ENCODE measurements at regions not wholly inside any gene's neighbourhood (a gene's known extent, or its start where the extent isn't known, plus 50 kb on each side); places are given as distances from the start of the nearest gene placed in this dataset.

DNA sequence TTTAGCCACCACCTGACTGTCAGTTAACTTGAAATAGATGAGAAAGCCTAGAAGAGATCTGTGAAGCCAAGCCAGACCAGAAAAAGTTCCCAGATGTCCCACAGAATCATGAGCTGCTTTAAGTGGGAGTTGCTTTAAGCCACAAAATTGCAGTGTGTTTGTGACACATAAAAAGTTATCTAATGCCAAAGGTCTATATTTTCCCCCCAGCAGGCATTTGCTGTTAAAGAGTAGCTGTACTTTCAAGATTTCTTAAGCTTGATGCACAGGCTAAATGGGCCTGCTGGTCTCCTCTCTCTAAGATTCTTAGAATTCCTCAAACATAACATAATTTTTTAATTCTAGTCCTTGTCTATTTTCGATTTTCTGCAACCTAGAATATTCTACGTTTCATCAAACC is 825.7 kb downstream of the FAM181B start:
- no peak for TF ChIP-seq POLR2A (IDR thresholded peaks at IDR 0.05)
- TF ChIP-seq, protein P1, sequence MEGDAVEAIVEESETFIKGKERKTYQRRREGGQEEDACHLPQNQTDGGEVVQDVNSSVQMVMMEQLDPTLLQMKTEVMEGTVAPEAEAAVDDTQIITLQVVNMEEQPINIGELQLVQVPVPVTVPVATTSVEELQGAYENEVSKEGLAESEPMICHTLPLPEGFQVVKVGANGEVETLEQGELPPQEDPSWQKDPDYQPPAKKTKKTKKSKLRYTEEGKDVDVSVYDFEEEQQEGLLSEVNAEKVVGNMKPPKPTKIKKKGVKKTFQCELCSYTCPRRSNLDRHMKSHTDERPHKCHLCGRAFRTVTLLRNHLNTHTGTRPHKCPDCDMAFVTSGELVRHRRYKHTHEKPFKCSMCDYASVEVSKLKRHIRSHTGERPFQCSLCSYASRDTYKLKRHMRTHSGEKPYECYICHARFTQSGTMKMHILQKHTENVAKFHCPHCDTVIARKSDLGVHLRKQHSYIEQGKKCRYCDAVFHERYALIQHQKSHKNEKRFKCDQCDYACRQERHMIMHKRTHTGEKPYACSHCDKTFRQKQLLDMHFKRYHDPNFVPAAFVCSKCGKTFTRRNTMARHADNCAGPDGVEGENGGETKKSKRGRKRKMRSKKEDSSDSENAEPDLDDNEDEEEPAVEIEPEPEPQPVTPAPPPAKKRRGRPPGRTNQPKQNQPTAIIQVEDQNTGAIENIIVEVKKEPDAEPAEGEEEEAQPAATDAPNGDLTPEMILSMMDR (IDR thresholded peaks at IDR 0.05 in 4 of 5, conservative IDR thresholded peaks at IDR 0.05 in 1 of 5): no peak
- in situ Hi-C loops (cut with MboI; ENCODE audit: low sequenced_read_pairs in 4 of 4) (no loop called here), intact Hi-C loops (cut with DNase I; ENCODE audit: low total_unique reads) (no loop called here)
- no peaks in the 10 kb centered on the region for H3K9me3 ChIP-seq
- no peak overlapping the region for H3K4me3 ChIP-seq
- no peak overlapping the region for H3K27ac ChIP-seq
- H3K27me3 ChIP-seq: no peaks in the 10 kb centered on the region
- ATAC-seq (no peak), DNase-seq (no peak)
- H3K4me1 ChIP-seq: no peaks in the 10 kb centered on the region
- H3K36me3 ChIP-seq: no peaks in the 10 kb centered on the region

DNA sequence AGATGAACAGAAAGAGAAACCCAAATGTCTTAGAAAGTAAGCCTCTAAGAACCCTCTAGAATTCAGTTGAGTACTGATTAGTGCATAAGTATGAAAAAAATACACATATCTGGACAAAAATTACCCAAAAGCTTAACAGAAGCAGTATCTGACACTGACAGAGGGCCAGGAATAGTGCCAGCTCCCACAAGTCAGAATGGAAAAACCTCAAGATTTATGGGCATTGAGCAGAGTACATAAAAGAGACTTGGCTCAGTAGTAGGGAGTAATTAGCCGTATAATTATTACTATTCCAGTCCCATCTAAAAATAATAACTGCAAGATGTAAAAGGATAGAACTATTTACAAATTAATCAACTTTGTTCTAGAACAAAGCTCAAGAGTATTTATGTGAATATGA is 834.5 kb downstream of the FAM181B start:
- Histone ChIP-seq H3K27me3 (no peaks in the 10 kb centered on the region), H3K9me3 (no peaks in the 10 kb centered on the region), H3K4me1 (no peaks in the 10 kb centered on the region), H3K36me3 (no peaks in the 10 kb centered on the region), H3K4me3 (no peak overlapping the region), H3K27ac (no peak overlapping the region)
- no peak for ATAC-seq
- no peak for DNase-seq
- TF ChIP-seq, protein P1 (IDR thresholded peaks at IDR 0.05 in 4 of 5, conservative IDR thresholded peaks at IDR 0.05 in 1 of 5): no peak
- TF ChIP-seq POLR2A (IDR thresholded peaks at IDR 0.05): no peak
- in situ Hi-C loops (cut with MboI; ENCODE audit: low sequenced_read_pairs in 4 of 4): no loop called here
- intact Hi-C loops (cut with DNase I; ENCODE audit: low total_unique reads): no loop called here

DNA sequence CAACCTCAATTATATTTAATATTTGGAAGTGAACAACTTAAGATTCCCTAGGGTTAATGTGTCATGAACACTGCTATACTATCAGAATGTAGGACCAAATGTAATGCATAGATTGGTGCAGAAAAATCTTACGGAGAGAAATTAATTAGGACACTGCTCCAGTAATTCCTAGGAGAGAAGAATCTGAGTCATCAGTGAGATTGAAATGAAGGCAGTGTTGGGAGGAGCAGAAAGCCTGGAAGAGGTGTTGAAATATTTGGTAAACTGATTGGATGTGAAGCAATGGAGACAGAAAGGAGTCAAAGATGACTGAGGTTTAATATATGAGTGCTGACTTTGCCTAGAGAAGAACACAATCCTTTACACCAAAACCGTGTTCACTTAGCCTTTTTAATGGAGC is 836.0 kb downstream of the FAM181B start:
- no peak for DNase-seq
- H3K27ac ChIP-seq: no peak overlapping the region
- in situ Hi-C loops (cut with MboI; ENCODE audit: low sequenced_read_pairs in 4 of 4) (no loop called here), intact Hi-C loops (cut with DNase I; ENCODE audit: low total_unique reads) (no loop called here)
- H3K9me3 ChIP-seq: no peaks in the 10 kb centered on the region
- no peaks in the 10 kb centered on the region for H3K36me3 ChIP-seq
- H3K27me3 ChIP-seq: no peaks in the 10 kb centered on the region
- no peak overlapping the region for H3K4me3 ChIP-seq
- ATAC-seq: no peak
- H3K4me1 ChIP-seq: no peaks in the 10 kb centered on the region
- TF ChIP-seq, protein P1 (IDR thresholded peaks at IDR 0.05 in 4 of 5, conservative IDR thresholded peaks at IDR 0.05 in 1 of 5): no peak
- TF ChIP-seq POLR2A (IDR thresholded peaks at IDR 0.05): no peak

DNA sequence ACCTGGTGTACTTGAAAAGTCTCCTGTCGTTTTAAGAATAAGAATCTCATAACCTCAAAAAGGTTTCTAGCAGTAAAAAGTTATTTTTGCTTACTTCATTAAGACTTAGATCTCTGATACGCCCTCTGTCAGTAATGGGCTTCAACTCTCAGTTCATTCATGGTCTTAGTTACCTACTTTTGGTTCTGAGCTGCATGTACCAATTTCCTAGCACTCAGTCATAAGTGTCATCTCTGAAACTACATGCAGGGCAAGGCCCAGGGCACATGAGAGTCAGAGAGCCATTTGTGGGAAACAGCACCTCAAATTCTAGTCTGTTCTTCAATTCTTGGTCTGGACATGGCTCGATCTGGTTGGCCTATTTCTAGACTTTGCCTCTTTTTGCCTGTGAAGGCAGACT is 838.4 kb downstream of the FAM181B start:
- Histone ChIP-seq H3K9me3 (no peaks in the 10 kb centered on the region), H3K36me3 (no peaks in the 10 kb centered on the region), H3K4me1 (no peaks in the 10 kb centered on the region), H3K27me3 (no peaks in the 10 kb centered on the region), H3K4me3 (no peak overlapping the region), H3K27ac (no peak overlapping the region)
- DNase-seq: no peak
- ATAC-seq: no peak
- in situ Hi-C loops (cut with MboI; ENCODE audit: low sequenced_read_pairs in 4 of 4) (no loop called here), intact Hi-C loops (cut with DNase I; ENCODE audit: low total_unique reads) (no loop called here)
- TF ChIP-seq, protein P1 (IDR thresholded peaks at IDR 0.05 in 4 of 5, conservative IDR thresholded peaks at IDR 0.05 in 1 of 5): no peak
- TF ChIP-seq POLR2A (IDR thresholded peaks at IDR 0.05): no peak

Measured in gastrocnemius medialis (tissue), 4 donors.